Psoas muscle (tissue), 7 donors: ENCODE measurements at regions not wholly inside any gene's neighbourhood (a gene's known extent, or its start where the extent isn't known, plus 50 kb on each side); places are given as distances from the start of the nearest gene placed in this dataset.

Experiments used
- ATAC-seq, 4 donors: fragments of 200-7000 bp; cut with Tn5 transposase; one replicate each; pipeline ENCODE4 v1.9.1; 2020; ENCODE audit warnings: moderate library complexity in 3 of 4, mild to moderate bottlenecking in 2 of 4
- DNase-seq, 2 donors: peaks; one replicate each; pipeline ENCODE4 v3.0.0-alpha.2; 2020
- H3K27ac ChIP-seq: fragments of 200-600 bp; one replicate; pipeline ENCODE4 v1.8.0; 2022
- H3K27me3 ChIP-seq, 3 donors: fragments of 200-600 bp in 1 of 3; one replicate each; pipeline versions ENCODE4 v1.6.1 to v1.8.0; 2013 to 2022; ENCODE audit warnings: low read length in 2 of 3, mild to moderate bottlenecking in 2 of 3, moderate library complexity in 1 of 3; ENCODE audit not compliant: insufficient read depth in 3 of 3
- H3K36me3 ChIP-seq, 2 donors: fragments of 200-600 bp in 1 of 2; one replicate each; pipeline versions ENCODE4 v1.6.1 to v1.8.0; 2013 to 2022; ENCODE audit warnings: low read depth in 1 of 2, mild to moderate bottlenecking in 1 of 2, moderate library complexity in 1 of 2; ENCODE audit not compliant: insufficient read depth in 1 of 2
- H3K4me1 ChIP-seq: fragments of 200-600 bp; one replicate; pipeline ENCODE4 v1.8.0; 2022
- H3K4me3 ChIP-seq: fragments of 200-600 bp; one replicate; pipeline ENCODE4 v1.8.0; 2022; ENCODE audit warnings: mild to moderate bottlenecking
- H3K9me3 ChIP-seq: fragments of 200-600 bp; one replicate; pipeline ENCODE4 v1.8.0; 2022
- CTCF ChIP-seq: fragments of 200-600 bp; IDR thresholded peaks from one replicate; pipeline ENCODE4 v1.8.0; 2022; ENCODE audit warnings: antibody characterized with exemption
- WGBS, 3 donors: extraction: QIAGEN DNeasy Blood & Tissue Kit; methylation state at CpG; one replicate each; pipeline versions ENCODE4 v1.1.6 to v1.1.7; 2013; 5-methylcytosine and 5-hydroxymethylcytosine counted together
- intact Hi-C, 2 donors: fragments of 100-400 bp; cut with DNase I; formaldehyde crosslinking; loops; one replicate each; pipeline versions ENCODE4 v1.11.0 to v1.14.2; 2022
- donor health status: healthy with polysubstance abuse.
- donor health status: DM: no; HTN: no; CAD: no; lungs with moderate emphysema.
- donor health status: Bipolar disorder and iron deficiency.
- donor health status: healthy.
- donor health status: DM: yes; HTN: yes; CAD: no.
- donor health status: DM: no; HTN: no; CAD: no.
- donor health status: DM: yes; HTN: yes; CAD: no.

DNA sequence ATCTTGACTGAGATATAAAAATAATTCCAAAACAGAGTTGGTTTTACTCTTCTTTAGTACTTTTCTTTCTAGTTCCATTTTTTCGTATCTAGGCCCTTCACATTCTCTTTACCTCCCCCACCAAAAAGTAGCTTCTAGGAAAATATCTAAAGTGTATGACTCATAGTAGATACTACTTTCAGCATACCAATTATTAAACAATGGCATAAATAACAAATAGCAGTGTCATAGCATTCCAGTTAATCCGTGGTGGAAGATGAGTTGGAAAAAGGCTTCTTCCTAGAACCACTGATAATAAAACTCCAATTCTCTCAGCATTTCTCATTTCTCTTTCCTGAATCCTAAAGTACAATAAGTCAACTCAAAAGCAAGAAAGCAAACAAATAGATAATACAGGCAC is 859.0 kb upstream of the B3GALT2 start:
- Histone ChIP-seq H3K4me1 (no peaks in the 10 kb centered on the region), H3K36me3 (no peaks in the 10 kb centered on the region), H3K27ac (no peak overlapping the region), H3K27me3 (no peaks in the 10 kb centered on the region), H3K4me3 (no peak overlapping the region), H3K9me3 (no peaks in the 10 kb centered on the region)
- no peak for TF ChIP-seq CTCF
- no peak for DNase-seq
- 70 to 76% (median 73%) methylated on average over 2 of the region's 2 CpGs for WGBS, 3 donors
- intact Hi-C loops: no loop called here
- ATAC-seq: no peak

- WGBS, 3 donors: 67 to 88% (median 88%) methylated on average over 1 of the region's 1 CpG
- H3K27me3 ChIP-seq: no peaks in the 10 kb centered on the region
- H3K9me3 ChIP-seq: no peaks in the 10 kb centered on the region
- no peak for DNase-seq
- no peak overlapping the region for H3K27ac ChIP-seq
- H3K4me1 ChIP-seq: no peaks in the 10 kb centered on the region
- ATAC-seq: no peak
- intact Hi-C loops: no loop called here
- no peak overlapping the region for H3K4me3 ChIP-seq
- TF ChIP-seq CTCF: no peak
- H3K36me3 ChIP-seq: no peaks in the 10 kb centered on the region
These were observed 858.5 kb upstream of the B3GALT2 start for GRCh38 chr1:194044892-194045291.

DNA sequence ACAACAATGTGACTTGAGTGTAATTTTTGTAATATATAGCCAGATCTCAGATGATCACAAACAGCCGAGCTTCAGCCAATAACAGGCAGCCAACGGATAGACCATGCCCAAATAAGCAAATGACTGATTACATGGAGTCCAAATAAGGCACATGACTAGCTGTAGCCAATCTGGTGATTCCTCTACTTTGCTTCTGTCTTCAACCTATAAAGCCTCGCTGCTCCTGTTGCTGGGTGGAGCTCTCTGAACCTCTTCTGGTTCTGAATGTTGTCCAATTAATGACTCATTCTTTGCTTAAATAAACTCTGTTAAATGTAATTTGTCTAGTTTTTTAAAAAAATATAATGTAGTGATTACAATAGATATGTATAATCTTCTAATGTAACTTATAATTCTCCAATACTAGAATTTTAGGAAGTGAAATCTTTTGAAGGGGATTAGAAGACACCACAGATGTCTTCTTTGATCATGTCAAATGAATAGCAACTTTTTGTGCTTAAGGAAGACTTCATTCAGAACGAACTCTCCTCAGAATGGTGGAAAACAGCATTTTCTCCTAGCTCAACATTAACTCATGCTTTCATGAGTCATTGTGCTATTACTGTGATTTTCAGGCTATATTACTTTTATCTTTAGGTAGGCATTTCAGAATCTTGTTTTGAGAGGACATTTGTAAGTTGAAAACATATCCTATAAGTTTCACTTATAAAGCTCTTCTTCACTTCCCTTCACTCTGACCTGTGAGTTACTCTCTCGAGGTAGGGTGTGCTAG is 857.8 kb upstream of the B3GALT2 start:
- DNase-seq: no peak
- Histone ChIP-seq H3K4me1 (no peaks in the 10 kb centered on the region), H3K27ac (no peak overlapping the region), H3K9me3 (no peaks in the 10 kb centered on the region), H3K36me3 (no peaks in the 10 kb centered on the region), H3K4me3 (no peak overlapping the region), H3K27me3 (no peaks in the 10 kb centered on the region)
- WGBS, 3 donors: 52 to 71% (median 67%) methylated on average over 5 of the region's 5 CpGs
- ATAC-seq: no peak
- intact Hi-C loops: no loop called here
- no peak for TF ChIP-seq CTCF

- Histone ChIP-seq H3K4me3 (no peak overlapping the region), H3K36me3 (no peaks in the 10 kb centered on the region), H3K9me3 (no peaks in the 10 kb centered on the region), H3K4me1 (no peaks in the 10 kb centered on the region), H3K27ac (no peak overlapping the region), H3K27me3 (no peaks in the 10 kb centered on the region)
- no peak for ATAC-seq
- TF ChIP-seq CTCF: no peak
- no peak for DNase-seq
- intact Hi-C loops: no loop called here
- 58 to 60% (median 60%) methylated on average over 3 of the region's 3 CpGs for WGBS, 3 donors
These were observed 856.3 kb upstream of the B3GALT2 start for GRCh38 chr1:194042736-194043135.

DNA sequence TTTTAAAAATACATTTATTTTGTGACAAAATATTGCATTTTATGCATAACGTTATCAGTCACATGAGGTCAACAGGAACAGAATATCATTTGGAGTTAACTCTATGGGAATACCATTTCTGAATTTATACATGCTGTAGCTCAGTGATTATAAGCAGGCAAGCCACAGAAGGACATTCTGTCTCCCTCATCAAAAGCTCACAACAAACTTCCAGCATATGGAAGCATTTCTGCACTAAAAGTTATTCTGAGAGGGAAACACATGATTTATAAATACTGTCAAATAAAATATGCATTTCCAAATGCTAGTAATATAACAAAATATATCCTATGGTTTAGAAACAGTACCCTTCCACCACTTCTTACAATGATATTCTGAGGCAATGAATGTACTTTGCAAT is 854.1 kb upstream of the B3GALT2 start:
- Histone ChIP-seq H3K4me3 (no peak overlapping the region), H3K36me3 (no peaks in the 10 kb centered on the region), H3K4me1 (no peaks in the 10 kb centered on the region), H3K27ac (no peak overlapping the region), H3K27me3 (no peaks in the 10 kb centered on the region), H3K9me3 (no peaks in the 10 kb centered on the region)
- DNase-seq: no peak
- TF ChIP-seq CTCF: no peak
- ATAC-seq: no peak
- WGBS, 3 donors: 68 to 78% (median 77%) methylated on average over 1 of the region's 1 CpG
- intact Hi-C loops: no loop called here
